ENCODE measurements at regions not wholly inside any gene's neighbourhood (a gene's known extent, or its start where the extent isn't known, plus 50 kb on each side); places are given as distances from the start of the nearest gene placed in this dataset.

DNA sequence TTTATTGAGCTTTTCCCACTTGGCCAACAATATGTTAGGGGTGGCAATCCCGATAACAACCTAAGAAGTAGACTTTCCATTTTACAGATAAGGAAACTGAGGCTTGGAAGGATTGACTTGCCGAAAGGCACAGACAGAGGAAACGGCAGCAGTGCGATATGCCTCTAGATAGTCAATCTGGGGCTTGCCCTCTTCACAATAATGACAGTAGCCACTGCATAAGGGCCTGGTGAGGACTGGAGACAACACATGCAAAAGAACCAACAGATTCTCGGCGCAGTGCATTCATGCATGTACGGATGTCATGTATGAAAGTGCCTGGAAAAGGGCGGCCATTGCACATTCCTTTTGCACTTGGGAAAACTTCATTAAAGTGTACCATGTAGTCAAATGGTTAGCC lies 811.2 kb downstream of the RNF144A start:
- no peak for TF ChIP-seq YY1 (IDR thresholded peaks at IDR 0.05; ENCODE audit: insufficient read depth, insufficient read length)
- TF ChIP-seq ZNF274 (IDR thresholded peaks at IDR 0.05; ENCODE audit: low read depth, low read length): no peak
- no peak for TF ChIP-seq SUZ12 (IDR thresholded peaks at IDR 0.05; ENCODE audit: extremely low read depth, insufficient read depth, insufficient read length)

Measured in NT2/D1 (cell line).